Vagina (tissue), 2 donors: ENCODE measurements at regions not wholly inside any gene's neighbourhood (a gene's known extent, or its start where the extent isn't known, plus 50 kb on each side); places are given as distances from the start of the nearest gene placed in this dataset.
"Not testable (repeated sequence)": the region's sequence is repeated elsewhere in the genome, so short reads cannot be mapped to it uniquely, and the experiment has no call there.

ENCODE experiments used
- DNase-seq, 2 donors: peaks; one replicate each; pipeline ENCODE4 v3.0.0-alpha.2; 2017; ENCODE audit errors: extremely low spot score in 2 of 2
- H3K27ac ChIP-seq: fragments of 200-600 bp; sonication (generic); one replicate; pipeline ENCODE4 v1.5.1; 2019
- H3K27me3 ChIP-seq: fragments of 200-600 bp; sonication (generic); one replicate; pipeline ENCODE4 v1.5.1; 2019
- H3K36me3 ChIP-seq, 2 donors: fragments of 200-600 bp; sonication (generic); one replicate each; pipeline ENCODE4 v1.5.1; 2017 to 2019
- H3K4me1 ChIP-seq: fragments of 200-600 bp; sonication (generic); one replicate; pipeline ENCODE4 v1.5.1; 2019
- H3K4me3 ChIP-seq, 2 donors: fragments of 200-600 bp; sonication (generic); 1 replicate in 1 of 2; 2 replicates in 1 of 2; pipeline ENCODE4 v1.5.1; 2016 to 2019
- H3K9me3 ChIP-seq: fragments of 200-600 bp; sonication (generic); one replicate; pipeline ENCODE4 v1.5.1; 2019
- intact Hi-C: fragments of 100-400 bp; cut with DNase I; formaldehyde crosslinking; loops from one replicate; pipeline ENCODE4 v1.15.1; 2023

DNA sequence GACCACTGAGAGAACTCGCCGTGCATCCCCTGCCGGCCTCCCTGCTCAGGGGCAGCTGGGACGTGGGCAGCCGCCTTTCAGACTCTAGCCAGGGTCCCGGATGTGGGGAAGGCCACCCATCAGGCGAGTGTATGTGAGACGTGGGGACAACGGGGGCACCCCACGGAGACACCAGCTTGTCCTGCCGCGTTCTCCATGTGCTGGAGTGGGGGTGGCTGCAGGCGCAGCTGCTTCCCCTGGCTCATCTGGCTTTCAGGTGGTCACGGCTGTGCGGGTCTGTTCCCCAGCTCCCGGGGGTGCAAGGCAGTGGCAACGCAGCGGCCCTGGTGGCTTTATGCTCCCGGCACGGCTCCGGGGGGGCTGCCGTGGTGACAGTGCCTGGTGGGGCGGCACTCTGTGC is 4427.5 kb upstream of the TPTE start:
- intact Hi-C loops, H3K4me3 ChIP-seq: not testable (repeated sequence)

DNA sequence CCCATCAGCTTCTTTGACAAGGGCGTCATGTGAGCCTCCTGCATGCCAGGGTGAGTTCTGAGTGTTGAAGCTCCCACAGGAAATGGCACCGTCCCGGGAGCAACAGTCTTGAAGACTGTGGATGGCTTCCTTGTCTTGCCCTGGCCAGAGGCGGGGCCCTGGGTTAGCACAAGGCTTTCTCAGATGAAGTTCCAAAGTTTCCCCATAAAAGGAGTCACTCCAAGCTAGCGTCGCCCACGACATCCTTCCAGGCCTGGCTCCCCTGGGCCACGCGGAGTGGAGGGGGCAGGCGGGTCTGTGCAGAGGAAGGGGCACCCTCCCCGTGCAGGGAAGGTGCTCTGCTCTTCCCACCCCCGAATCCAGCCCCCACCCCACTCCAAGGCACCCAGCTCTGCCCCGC is 4426.1 kb upstream of the TPTE start:
- intact Hi-C loops, H3K4me3 ChIP-seq, H3K9me3 ChIP-seq, H3K4me1 ChIP-seq, DNase-seq, H3K27ac ChIP-seq, H3K36me3 ChIP-seq, H3K27me3 ChIP-seq: not testable (repeated sequence)

More for the DNA sequence above, 4427.5 kb upstream of the TPTE start:
- not testable (repeated sequence) for H3K36me3 ChIP-seq, H3K27me3 ChIP-seq, H3K9me3 ChIP-seq, DNase-seq, H3K27ac ChIP-seq, H3K4me1 ChIP-seq

DNA sequence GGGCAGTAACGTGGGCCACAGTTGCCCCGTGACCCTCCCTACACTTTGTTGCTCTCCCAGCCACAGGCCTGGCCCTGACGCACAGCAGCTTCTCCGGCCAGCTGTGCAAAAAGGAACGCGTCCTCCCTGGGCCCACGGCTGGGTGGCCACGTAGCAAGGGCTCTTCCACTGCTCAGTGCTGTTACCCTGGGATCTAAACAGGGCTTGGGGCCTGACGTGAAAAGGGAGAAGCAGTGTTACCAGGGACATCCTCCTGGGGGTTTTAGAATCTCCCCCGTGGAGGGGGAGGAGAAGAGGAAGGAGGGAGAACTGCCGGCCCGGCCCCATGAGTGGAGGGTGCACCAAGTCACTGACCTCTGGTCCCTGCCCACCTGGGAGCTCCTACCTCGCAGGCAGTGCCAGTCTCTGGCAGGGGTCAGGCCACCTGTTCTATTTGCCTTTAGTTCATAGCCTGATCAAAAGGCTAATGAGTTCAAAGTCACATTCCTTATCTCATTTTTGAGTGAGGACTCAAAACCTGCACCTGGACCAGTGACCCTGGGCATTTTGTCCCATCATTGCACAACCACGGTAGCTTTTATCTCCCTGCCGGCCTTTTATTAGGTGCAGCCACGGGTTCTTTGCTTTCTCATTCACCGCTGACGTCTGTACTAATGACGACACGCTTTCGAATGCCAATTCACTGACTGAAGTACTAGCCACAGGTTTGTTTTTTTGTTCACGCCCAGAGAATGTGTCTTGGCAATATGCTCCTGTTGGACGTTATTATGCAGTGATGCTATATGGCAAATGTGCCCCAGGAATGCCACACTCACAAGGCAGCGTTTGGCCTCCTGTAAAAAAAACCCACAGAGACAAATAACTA is 4424.6 kb upstream of the TPTE start:
- H3K27ac ChIP-seq, H3K9me3 ChIP-seq, H3K4me3 ChIP-seq, H3K4me1 ChIP-seq, intact Hi-C loops, DNase-seq, H3K36me3 ChIP-seq, H3K27me3 ChIP-seq: not testable (repeated sequence)

- H3K36me3 ChIP-seq, DNase-seq, intact Hi-C loops, H3K27ac ChIP-seq, H3K27me3 ChIP-seq, H3K4me1 ChIP-seq, H3K4me3 ChIP-seq, H3K9me3 ChIP-seq: not testable (repeated sequence)
Measured at GRCh38 chr21:6097736-6098135, 4423.6 kb upstream of the TPTE start.

DNA sequence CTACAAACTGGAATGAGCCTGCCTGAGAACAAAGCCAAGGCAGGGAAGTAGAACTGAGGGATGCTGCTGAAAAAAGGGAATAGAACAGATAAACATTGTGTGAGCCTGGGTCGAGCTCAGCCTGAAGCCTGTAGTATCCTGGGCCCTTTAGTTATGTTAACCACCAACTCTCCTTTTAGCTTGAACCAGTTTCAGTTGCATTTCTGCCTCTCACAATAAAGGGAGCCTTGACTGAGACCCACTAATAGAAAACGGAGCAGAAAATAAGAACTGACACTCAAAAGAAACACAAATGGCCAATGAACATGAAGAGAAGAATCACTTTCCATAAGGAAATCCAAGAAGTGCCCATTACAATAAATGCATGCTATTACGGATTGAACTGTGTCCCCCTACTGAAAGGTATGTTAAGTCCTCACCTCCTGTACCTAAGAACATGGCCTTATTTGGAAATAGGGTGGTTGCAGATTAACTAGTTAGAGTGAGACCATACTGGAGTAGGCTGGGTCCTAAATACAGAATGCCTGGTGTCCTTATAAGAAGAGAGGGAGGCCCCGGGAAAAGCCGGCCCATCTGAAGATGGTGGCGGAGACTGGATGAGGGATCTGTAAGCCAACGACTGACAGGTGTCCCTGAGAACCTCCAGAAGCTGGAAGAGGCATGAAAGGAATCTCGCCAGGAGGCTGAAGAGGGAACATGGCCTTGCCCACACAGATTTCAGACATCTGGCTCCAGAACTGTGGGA is 4423.0 kb upstream of the TPTE start:
- intact Hi-C loops, H3K27ac ChIP-seq: not testable (repeated sequence)

DNA sequence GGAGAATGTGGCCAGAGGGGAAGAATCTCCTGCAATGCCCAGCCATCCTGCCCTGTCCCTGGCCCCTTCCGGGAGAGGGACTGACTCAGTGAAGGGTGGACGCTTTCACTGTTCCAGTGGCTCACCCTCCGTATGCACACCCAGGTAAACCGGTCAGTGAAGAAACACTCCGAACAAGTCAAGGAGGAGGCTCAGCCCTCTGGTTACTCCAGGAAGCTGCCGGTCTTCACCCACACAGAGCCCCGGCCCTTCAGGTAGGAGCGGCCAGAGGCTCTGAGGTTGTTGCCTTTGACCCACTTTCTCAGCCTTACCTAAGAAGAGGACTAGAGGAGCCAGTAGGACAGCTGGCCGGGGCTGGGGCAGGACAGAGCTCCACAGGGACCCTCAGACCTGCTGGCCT is 4419.8 kb upstream of the TPTE start:
- H3K27me3 ChIP-seq, DNase-seq, H3K4me3 ChIP-seq, H3K9me3 ChIP-seq, H3K4me1 ChIP-seq, H3K27ac ChIP-seq, intact Hi-C loops, H3K36me3 ChIP-seq: not testable (repeated sequence)

More for the DNA sequence above, 4423.0 kb upstream of the TPTE start:
- not testable (repeated sequence) for H3K9me3 ChIP-seq, H3K36me3 ChIP-seq, DNase-seq, H3K4me3 ChIP-seq, H3K27me3 ChIP-seq, H3K4me1 ChIP-seq

GRCh38 chr21:6104546-6104945 is 4416.8 kb upstream of the TPTE start:
- H3K4me1 ChIP-seq, H3K9me3 ChIP-seq, H3K27ac ChIP-seq, H3K36me3 ChIP-seq, H3K27me3 ChIP-seq, intact Hi-C loops, H3K4me3 ChIP-seq, DNase-seq: not testable (repeated sequence)

- intact Hi-C loops, H3K9me3 ChIP-seq, DNase-seq: not testable (repeated sequence)
Measured at GRCh38 chr21:6106686-6107567, 4414.5 kb upstream of the TPTE start.

DNA sequence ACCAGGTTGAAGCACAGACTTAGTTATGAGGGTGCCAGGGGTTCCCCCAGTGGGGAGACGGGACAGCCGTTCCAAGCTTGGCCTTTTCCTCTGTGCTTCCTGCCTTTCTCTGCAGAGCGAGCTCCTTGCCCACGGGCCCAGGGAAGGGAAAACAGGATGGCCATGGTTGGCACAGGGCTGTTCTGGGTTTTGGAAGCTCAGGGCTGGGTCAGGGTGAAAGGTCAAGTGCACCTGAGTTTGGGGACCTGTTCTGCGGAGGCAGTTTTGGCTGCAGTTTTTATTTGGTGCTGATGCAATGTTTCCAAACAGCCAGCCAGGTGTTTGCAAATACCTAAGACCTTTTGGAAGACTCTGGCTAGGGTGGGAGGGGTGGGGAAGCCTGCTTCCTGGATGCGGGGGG is 4412.5 kb upstream of the TPTE start:
- H3K27me3 ChIP-seq, DNase-seq, H3K4me1 ChIP-seq, H3K27ac ChIP-seq, H3K36me3 ChIP-seq, H3K9me3 ChIP-seq, intact Hi-C loops, H3K4me3 ChIP-seq: not testable (repeated sequence)

More at GRCh38 chr21:6106686-6107567, 4414.5 kb upstream of the TPTE start:
- not testable (repeated sequence) for H3K27me3 ChIP-seq, H3K4me3 ChIP-seq, H3K36me3 ChIP-seq, H3K4me1 ChIP-seq, H3K27ac ChIP-seq

- H3K27ac ChIP-seq, H3K36me3 ChIP-seq, intact Hi-C loops, H3K27me3 ChIP-seq, H3K4me1 ChIP-seq, H3K4me3 ChIP-seq, H3K9me3 ChIP-seq: not testable (repeated sequence)
- peak; percentile 12 to 89 for DNase-seq
Measured at GRCh38 chr21:6109774-6110173, 4411.6 kb upstream of the TPTE start.

- peak overlapping the region in 1 of 2 donors; percentile 35 for H3K4me3 ChIP-seq
- H3K4me1 ChIP-seq, H3K27ac ChIP-seq, intact Hi-C loops, H3K9me3 ChIP-seq, H3K27me3 ChIP-seq, DNase-seq, H3K36me3 ChIP-seq: not testable (repeated sequence)
Measured at GRCh38 chr21:6110716-6111343, 4410.6 kb upstream of the TPTE start.

DNA sequence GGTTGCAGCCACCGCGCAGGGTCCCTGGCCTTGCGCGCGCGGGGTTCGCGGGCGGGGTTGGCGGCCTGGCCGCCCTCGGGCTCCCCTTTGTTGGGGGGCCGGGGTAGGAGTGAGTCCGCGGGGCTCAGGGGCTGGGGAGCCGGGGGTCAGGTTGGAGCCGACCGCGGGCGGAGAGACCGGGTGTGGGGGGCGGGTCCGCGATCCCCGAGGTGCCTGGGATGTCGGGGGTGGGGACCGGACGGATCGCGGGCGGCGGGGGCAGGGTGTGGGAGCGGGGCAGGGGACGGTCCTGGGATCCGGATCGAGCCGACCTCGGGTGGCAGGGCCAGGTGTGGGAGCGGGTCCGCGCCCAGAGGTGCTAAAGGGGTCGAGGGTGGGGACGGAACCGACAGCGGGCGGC is 4410.0 kb upstream of the TPTE start:
- H3K9me3 ChIP-seq, DNase-seq, H3K36me3 ChIP-seq, H3K4me1 ChIP-seq, H3K27me3 ChIP-seq, H3K27ac ChIP-seq, intact Hi-C loops: not testable (repeated sequence)
- H3K4me3 ChIP-seq, result peak overlapping the region in 1 of 2 donors; percentile 35

DNA sequence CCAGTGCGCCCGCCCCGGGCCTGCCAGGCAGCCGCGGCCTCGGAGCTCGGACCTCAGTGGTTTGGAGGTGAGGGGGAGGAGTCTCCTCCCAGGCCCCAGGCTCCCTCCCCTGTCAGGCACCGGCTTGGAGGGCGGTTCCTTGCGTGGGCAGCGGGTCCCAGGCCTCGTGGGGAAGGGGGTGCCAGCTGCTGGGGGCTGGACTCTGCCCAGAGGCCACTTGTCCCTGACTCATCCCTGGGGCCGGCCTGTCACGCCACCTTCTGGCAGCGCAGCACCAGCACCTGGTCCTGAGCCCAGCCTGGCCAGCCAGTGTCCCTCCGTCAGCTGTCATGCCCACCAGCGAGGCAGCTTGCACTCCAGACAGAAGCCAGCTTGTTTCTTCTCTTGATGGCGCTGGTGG is 4403.0 kb upstream of the TPTE start:
- H3K27ac ChIP-seq, H3K9me3 ChIP-seq, H3K36me3 ChIP-seq, DNase-seq, H3K4me3 ChIP-seq, intact Hi-C loops, H3K4me1 ChIP-seq, H3K27me3 ChIP-seq: not testable (repeated sequence)
